ENCODE measurements at regions not wholly inside any gene's neighbourhood (a gene's known extent, or its start where the extent isn't known, plus 50 kb on each side); places are given as distances from the start of the nearest gene placed in this dataset.

DNA sequence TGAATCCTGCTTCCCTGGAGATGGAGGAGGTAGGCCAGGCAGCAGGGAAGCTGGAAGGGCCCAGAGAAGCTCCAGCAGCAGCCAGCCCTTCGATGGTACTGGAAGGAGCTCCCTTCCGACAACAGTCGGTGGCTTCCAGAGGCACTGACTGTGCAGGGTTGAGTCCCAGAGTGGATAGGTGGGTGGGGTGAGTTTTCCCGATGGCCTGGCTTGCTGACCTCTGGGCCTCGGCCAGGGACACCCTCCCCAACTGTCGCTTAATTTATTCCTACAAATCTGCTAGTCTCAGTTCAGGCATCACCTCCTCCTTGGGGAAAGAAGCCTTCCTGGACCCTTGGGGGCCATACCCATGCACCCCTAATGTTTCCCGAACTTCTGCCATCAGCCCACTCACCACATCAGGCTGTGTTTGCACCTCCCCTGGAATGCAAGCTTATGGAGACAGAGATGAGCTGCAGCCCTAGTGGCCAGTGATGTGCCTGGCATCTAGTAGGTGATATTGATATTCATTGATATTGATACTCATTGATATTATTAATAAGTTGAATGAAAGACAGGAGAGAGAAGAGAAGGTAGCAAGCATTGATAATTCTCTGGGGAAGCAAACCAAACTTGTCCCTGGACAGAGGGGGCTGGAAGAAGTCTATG lies 104.6 kb upstream of the BOD1 start:
- no peak for DNase-seq

DNA sequence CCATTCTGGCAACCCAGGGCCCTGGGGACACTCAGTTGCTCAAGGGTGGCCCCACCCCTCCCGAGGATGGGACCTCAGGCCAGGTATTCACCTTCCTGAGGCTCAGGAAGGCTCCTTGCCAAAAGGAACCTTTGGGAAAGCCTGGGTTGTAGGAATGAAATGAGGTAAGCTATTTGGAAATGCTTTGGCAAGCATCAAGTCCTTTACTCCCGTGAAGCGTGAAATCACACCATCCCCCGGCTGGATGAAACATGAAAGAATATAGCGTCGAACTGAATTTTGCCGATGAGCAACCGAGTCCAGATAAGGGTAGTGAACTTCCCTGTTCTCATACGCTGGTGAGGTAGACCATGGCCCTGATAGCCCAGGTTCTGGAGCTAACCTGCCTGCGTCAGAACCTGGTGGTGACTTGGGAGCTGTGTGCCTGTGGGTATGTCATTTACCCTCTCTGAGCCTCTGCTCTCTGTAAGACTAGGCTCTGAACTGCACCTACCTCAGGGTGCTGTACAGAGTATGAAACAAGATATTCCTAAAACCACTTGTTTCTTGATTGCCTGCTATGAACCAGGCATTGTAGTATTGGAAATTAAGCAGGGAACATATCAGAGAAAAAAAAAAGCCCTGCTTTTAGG lies 105.3 kb upstream of the BOD1 start:
- no peak for DNase-seq

- DNase-seq = no peak
Measured at GRCh38 chr5:173726846-173727557, 110.6 kb upstream of the BOD1 start.

DNA sequence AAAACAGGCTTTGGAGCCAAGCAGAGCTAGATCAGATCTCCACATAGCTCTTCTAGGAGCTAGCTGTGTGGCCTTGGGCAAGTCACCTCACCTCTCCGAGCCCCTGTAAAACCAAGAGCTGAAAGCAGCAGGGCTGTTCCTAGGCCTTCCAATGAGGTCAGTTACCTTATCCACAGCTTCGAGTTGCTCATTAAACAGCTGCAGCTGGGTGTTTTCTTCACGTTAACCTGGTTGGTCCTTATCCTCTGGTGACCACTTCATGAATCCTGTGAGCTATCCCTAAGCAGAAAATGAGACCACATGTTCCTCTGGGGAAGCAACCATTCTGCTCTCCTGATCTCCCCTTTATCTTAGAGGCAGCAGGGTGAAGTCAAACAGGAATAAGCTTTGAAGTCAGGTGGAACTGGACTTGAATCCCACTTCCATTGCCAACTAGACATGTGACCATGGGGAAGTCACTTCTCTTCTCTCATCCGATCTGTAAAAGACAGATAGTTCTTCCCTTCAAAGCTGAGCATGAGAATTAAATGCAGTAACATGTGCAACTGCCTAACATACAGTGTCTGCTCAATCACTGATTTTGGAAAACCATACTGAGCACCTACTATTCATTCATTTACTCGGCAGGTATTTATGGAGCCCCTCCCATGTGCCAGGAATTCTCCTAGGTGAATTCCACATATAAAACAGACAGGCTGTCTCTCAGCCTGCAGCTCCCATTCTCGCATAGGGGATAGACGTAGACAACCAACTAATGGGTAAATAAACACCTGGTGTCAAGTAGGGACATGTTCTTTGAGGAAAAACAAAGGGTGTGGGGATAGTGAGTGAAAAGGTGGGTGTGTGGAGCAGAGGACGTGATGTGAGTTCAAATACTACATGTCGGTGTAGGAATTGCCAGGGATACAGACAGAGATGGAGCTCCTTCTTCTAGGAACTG lies 111.7 kb upstream of the BOD1 start:
- DNase-seq = no peak

- no peak for DNase-seq
Measured at GRCh38 chr5:173729079-173729765, 112.8 kb upstream of the BOD1 start.

- no peak for DNase-seq
Measured at GRCh38 chr5:173730632-173731298, 114.3 kb upstream of the BOD1 start.

DNA sequence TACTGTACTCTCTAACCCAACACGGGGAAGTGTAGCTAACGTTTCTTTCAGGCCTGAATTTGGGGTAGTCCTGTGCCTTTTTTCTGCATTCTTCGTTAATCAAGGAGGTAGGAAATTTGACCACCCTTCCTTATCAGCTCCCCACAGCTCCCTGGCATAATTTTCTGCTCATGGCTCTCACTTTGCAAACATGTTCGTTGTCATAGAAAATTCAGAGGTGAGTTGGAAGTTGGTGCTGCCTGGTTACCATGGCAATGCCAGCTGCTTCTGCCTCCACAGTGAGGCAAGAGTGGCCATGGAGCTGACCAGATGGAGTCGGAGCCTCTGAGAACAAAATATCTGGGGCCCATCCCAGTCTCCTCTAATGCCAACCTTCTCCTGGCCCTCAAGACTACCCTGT lies 116.6 kb upstream of the BOD1 start:
- DNase-seq = no peak

DNA sequence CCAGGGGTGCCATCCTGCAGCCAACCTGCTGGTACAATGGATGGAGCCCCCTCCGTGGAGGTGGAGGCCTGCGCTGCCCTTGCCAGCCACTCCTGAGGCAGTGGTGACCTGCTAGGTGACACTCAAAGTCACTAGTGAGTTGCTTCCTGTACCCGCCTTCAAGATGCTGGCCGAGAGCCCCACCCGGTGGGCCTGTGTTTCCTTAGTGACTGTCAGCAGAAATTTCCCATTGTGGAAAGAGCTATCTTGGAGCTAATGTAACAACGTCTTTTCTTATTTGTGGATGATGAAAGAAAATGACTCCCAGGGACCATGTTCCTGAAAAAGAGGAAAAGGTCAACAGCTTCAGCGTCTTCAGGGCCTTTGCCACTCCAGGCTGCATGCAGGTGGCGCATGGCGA lies 117.0 kb upstream of the BOD1 start:
- DNase-seq = no peak

GRCh38 chr5:173733831-173734501 lies 117.5 kb upstream of the BOD1 start:
- no peak for DNase-seq

DNA sequence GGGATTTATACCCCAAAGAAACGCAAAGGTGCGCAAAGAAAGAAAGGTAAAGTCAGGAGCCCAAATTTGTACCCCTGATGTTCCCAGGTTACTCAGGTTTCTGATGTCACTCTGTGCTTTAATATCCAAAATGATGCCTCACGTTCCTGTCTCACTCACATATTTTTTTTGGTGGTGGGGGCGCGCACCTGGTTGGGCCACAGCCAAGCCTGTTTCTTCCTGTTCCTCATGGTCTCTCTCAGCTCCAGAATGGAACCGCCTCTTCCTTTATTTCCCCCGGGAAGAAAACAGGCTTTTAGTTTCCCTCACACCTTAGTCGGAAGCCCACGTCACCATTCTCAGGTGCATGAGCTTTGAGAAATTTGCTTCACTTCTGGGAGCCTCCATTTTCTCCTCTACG lies 118.3 kb upstream of the BOD1 start:
- DNase-seq = no peak

GRCh38 chr5:173735184-173735583 lies 118.7 kb upstream of the BOD1 start:
- DNase-seq = no peak

DNA sequence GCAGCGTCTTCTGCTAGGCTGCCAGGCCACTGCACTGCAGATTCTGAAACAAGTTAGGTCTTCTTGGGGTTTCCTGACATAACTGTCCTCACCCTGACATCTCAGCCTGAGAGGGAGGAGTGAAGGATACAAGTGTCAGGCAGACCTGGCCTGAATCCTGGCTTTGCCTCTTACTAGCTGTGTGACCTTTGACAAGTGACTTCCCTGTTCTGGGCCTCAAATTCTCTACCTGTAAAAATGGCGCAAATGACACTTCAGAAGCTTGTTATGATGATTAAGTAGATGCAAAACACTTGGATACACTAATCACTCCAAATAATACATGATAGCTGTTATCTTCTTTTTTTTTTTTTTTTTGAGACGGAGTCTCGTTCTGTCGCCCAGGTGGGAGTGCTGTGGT lies 119.2 kb upstream of the BOD1 start:
- DNase-seq = no peak

- no peak for DNase-seq
Measured at GRCh38 chr5:173736374-173736773, 119.9 kb upstream of the BOD1 start.

DNA sequence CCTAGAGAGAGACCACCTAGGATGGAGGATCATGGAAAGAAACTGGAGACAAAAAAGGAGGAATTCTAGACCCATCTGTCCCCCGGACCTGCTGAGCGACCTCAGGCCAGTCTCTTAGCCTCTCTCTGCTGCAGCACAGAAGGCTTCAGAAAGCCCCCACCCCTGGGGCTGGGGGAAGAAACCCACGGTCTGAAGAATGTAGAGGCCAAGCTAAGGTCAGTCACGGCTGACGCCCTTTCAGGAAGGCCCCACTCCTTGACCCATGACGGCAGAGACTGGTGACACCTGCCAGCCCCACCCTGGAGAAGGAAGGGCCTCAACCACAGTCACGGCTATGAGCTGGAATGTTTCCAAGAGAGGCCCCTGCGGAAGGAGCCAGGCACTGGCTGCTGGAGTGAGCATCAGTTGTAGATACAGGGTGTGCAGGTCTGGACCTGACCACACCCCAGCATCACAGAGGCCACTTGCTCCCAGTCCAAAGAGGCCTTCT lies 120.5 kb upstream of the BOD1 start:
- no peak for DNase-seq

DNA sequence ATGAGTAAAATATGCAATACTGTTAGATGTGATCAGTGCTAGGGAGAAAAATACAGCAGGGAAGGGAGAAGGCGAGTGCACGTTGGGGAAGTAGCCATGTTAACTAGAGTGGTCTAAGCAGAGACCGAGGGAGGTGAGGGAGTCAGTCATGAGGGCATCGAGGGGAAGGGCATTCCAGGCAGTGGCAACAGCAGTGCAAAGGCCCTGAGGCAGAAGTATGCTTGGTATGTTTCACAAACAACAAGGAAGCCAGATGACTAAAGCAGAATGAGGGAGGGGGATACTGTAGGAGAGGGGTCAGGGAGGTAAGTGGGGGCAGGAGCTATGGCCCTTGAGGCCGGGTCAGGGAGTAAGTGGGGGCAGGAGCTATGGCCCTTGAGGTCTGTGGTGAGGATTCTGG lies 123.3 kb upstream of the BOD1 start:
- DNase-seq = no peak

DNA sequence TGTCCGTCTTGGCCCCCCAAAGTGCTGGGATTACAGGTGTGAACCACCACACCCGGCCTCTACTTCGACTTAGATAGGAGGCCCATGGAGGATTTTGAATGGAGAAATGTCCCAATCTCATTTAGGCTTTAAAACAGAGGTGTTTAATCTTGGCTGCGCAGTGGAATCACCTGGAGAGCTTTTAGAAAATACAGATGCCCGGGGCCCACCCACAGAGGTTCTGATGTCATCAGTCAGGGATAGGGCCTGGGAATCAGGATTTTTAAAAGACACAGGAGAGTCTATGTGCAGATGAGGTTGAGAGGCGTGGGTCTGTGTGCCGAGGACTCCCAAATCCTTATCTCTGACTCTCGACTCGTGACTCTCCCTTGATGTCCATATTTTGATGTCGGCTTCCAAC lies 124.0 kb upstream of the BOD1 start:
- DNase-seq = no peak

- no peak for DNase-seq
Measured at GRCh38 chr5:173741087-173741486, 124.6 kb upstream of the BOD1 start.

DNA sequence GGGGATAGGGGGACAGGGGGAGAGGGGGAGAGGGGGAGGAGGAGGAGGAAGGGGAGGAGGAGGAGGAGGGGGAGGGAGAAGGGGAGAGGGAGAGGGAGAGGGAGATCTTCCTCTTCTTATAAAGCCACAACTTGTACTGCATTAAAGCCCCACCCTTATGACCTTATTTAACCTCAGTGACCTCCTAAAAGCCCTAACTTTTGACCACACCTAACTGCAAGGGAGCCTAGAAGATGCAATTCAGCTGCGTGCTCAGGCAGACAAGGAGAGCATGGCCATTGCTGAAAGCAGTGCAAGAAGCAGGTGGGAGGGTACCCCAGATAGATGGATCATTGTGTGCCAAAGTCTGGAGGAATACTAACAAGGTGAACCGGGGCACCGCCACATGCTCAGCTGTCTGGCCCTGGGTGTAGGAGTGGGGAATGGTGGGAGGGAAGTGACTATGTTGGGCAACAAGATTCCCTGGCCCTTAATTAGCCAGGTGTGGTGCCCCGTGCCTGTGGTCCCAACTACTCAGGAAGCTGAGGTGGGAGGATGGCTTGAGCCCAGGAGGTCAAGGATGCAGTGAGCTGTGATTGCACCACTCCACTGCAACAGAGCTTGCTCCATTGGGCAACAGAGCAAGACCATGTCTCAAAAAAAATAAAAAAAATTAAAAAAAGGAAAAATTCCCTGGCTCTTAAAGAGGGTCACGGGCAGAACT lies 125.4 kb upstream of the BOD1 start:
- DNase-seq = no peak

- DNase-seq = no peak
Measured at GRCh38 chr5:173742432-173742816, 126.0 kb upstream of the BOD1 start.

DNA sequence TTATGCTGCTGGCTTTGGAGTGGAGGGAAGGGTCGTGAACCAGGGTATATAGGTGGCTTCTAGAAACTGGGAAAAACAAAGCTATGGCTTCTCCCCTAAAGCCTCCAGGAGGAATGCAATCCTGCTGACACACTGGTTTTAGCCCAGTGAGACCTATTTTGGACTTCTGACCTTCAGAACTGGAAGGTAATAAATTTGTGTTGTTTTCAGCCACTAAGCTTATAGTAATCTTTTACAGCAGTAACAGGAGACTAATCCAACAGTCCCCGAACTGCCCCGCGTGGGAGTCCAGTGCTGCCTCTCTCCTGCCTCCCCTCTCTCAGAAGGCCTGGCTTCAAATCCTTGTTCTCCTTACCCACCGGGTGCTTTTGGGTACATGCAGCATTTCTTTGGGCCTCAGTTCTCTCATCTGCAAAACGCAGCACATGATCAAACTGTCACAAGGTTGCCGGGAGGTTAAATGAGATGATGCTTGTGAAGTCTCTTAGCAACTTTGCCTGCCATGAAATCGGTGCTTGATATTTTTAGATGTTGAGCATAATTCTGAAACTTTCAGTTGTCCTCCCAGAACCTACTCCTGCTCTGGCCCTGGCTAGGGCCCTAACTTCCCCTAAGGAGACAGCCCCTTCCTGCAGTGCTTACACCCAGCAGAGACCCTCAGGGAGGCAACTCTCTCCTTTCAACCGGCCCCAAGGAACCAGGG lies 127.3 kb upstream of the BOD1 start:
- no peak for DNase-seq
